ENCODE measurements at regions not wholly inside any gene's neighbourhood (a gene's known extent, or its start where the extent isn't known, plus 50 kb on each side); places are given as distances from the start of the nearest gene placed in this dataset.

- H3K9ac ChIP-seq (replicated peaks in 1 of 4; ENCODE audit: extremely low read depth in 1 of 4, low read depth in 3 of 4, low read length in 3 of 4) = no peak overlapping the region
- no peak overlapping the region for H3K18ac ChIP-seq (ENCODE audit: extremely low read depth, low read length)
- ChIA-PET CTCF (ENCODE audit: partially characterized antibody) (interaction anchor here (1.1 kb wide), 1 partner anchor 30 kb away, joined by 3 read pairs; no protein-coding TSS in a partner anchor), POLR2A (ENCODE audit: partially characterized antibody) (no interaction called here)
- no peaks in the 10 kb centered on the region for H4K20me1 ChIP-seq (replicated peaks in 1 of 2; ENCODE audit: control insufficient read depth in 1 of 2, insufficient read depth in 2 of 2, low read length in 2 of 2)
- no peak overlapping the region for H2BK20ac ChIP-seq (ENCODE audit: low read length)
- no peak overlapping the region for H4K5ac ChIP-seq (ENCODE audit: insufficient read length, low read depth, low read length)
- no peaks in the 10 kb centered on the region for H3K23me2 ChIP-seq (ENCODE audit: low read depth, low read length)
- no peak overlapping the region for H3K27ac ChIP-seq (ENCODE audit: low read depth, low read length)
- no peaks in the 10 kb centered on the region for H3K4me1 ChIP-seq (replicated peaks in 1 of 4; ENCODE audit: control insufficient read depth in 3 of 4, insufficient read depth in 4 of 4, low read length in 3 of 4)
- H2AFZ ChIP-seq (ENCODE audit: low read length) = 0 out of 2 replicates have a peak overlapping the region, but pooled peaks have one; percentile 15
- no peak overlapping the region for H4K91ac ChIP-seq (replicated peaks; ENCODE audit: insufficient read length, low read length)
- no peak overlapping the region for H2BK120ac ChIP-seq (replicated peaks; ENCODE audit: low read depth, low read length)
- no peaks in the 10 kb centered on the region for H3K36me3 ChIP-seq (ENCODE audit: control insufficient read depth in 2 of 4, insufficient read depth in 4 of 4, low read length in 3 of 4)
- 89% methylated on average over 1 of the region's 1 CpG; no CpG with 5 or more reads in 1 of the 2 experiments for WGBS, 2 experiments (ENCODE audit: extremely low coverage in 1 of 2, insufficient coverage in 1 of 2, insufficient read length in 1 of 2, insufficient replicate concordance in 2 of 2, low coverage in 1 of 2, low lambda C conversion rate in 2 of 2, missing lambda C conversion rate in 1 of 2)
- no peak overlapping the region for H3K4me2 ChIP-seq (ENCODE audit: insufficient read depth in 1 of 2, low read depth in 2 of 2, low read length in 2 of 2)
- H3K56ac ChIP-seq (replicated peaks; ENCODE audit: insufficient read length, low read depth, low read length) = no peak overlapping the region
- no peaks in the 10 kb centered on the region for H3K79me1 ChIP-seq (ENCODE audit: low read depth, low read length)
- H2BK12ac ChIP-seq (ENCODE audit: low read depth, low read length) = no peak overlapping the region
- H2BK5ac ChIP-seq (ENCODE audit: low read depth, low read length) = no peak overlapping the region
- no peaks in the 10 kb centered on the region for H3K9me3 ChIP-seq (ENCODE audit: insufficient read depth in 2 of 2, low read depth in 1 of 2, low read length in 1 of 2)
- H2AK5ac ChIP-seq (ENCODE audit: low read depth, low read length) = no peak overlapping the region
- H3K4me3 ChIP-seq (ENCODE audit: extremely low read depth in 1 of 4, insufficient read depth in 2 of 4, low read depth in 3 of 4, low read length in 4 of 4) = no peak overlapping the region
- no peak overlapping the region for H3K14ac ChIP-seq (ENCODE audit: insufficient read length)
- H3K27me3 ChIP-seq (replicated peaks in 1 of 4; ENCODE audit: control insufficient read depth in 3 of 4, extremely low read depth in 1 of 4, insufficient read depth in 3 of 4, low read length in 3 of 4) = no peaks in the 10 kb centered on the region
- no peaks in the 10 kb centered on the region for H3K79me2 ChIP-seq (ENCODE audit: control insufficient read depth in 1 of 2, insufficient read depth in 2 of 2, low read length in 2 of 2)
- DNase-seq (ENCODE audit: low read depth in 1 of 2, low spot score in 2 of 2) (no peak), FAIRE-seq (no peak)
- H3K23ac ChIP-seq (ENCODE audit: insufficient read length) = no peak overlapping the region
- H4K8ac ChIP-seq (ENCODE audit: extremely low read depth, insufficient read depth, low read length) = no peak overlapping the region
- no peak overlapping the region for H3K4ac ChIP-seq (replicated peaks; ENCODE audit: insufficient read length, low read depth, low read length)
- H2BK15ac ChIP-seq (ENCODE audit: low read length) = no peak overlapping the region
- TF ChIP-seq GTF2F1 (IDR thresholded peaks at IDR 0.05; ENCODE audit: borderline replicate concordance, low read depth, low read length) (no peak), POU5F1 (IDR thresholded peaks at IDR 0.05; ENCODE audit: low read depth, low read length) (no peak), MAX (IDR thresholded peaks at IDR 0.05) (no peak), CTCF (IDR thresholded peaks at IDR 0.05; ENCODE audit: control extremely low read depth in 1 of 3, insufficient read depth in 1 of 3, low read depth in 1 of 3, low read length in 3 of 3) (no peak), MAFK (IDR thresholded peaks at IDR 0.05; ENCODE audit: low read depth, low read length) (no peak), JUND (IDR thresholded peaks at IDR 0.05; ENCODE audit: low read length) (no peak), SUZ12 (IDR thresholded peaks at IDR 0.05; ENCODE audit: low read length) (no peak)
Observed at GRCh38 chr5:85717203-85717563, 900.6 kb upstream of the COX7C start.

Data from H1 (cell line).